Posterior cingulate gyrus (tissue), 11 donors: ENCODE measurements at regions not wholly inside any gene's neighbourhood (a gene's known extent, or its start where the extent isn't known, plus 50 kb on each side); places are given as distances from the start of the nearest gene placed in this dataset.
"Not testable (repeated sequence)": the region's sequence is repeated elsewhere in the genome, so short reads cannot be mapped to it uniquely, and the experiment has no call there.

Source experiments
- DNase-seq, 10 donors: peaks; one replicate each; pipeline versions ENCODE4 v3.0.0 to v3.0.0-alpha.2; 2020 to 2021; ENCODE audit warnings: mixed read lengths in 3 of 10
- intact Hi-C: fragments of 100-400 bp; cut with DNase I; formaldehyde crosslinking; loops from one replicate; pipeline ENCODE4 v1.15.1; 2023

DNA sequence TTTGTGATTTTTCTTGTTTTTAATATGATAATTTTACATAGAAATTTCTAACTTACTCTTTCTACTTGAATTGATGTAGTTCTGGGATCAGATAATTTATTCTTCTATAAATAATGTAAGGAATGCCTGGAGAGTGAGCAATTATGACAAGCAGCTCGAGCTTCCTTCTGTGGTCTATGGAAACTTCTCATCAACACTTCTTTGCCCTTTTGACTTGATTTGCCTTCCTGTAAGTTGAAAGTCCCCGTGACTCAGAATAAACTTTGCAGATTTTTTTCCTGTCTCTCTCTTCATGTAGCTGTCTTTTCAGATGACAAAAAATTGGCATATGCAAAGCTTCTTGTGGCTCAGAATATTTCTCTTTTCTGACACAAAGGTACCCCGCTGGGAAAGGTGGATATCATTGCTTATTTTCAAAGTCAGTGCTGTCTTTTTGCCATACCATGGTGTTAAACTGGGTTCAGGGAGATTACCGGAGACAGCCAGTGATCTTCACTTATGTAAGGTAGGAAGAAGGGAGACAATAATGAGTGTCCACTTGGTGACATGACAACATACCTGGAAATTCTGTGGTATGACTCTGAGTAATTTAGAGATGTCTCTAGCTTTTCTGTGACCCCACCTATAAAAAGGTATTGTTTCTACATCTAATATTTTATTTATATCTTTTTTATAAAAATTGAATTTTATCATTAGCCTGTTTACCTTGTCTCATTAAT is 278.6 kb upstream of the GNPDA2 start:
- intact Hi-C loops: no loop called here
- no peak for DNase-seq

DNA sequence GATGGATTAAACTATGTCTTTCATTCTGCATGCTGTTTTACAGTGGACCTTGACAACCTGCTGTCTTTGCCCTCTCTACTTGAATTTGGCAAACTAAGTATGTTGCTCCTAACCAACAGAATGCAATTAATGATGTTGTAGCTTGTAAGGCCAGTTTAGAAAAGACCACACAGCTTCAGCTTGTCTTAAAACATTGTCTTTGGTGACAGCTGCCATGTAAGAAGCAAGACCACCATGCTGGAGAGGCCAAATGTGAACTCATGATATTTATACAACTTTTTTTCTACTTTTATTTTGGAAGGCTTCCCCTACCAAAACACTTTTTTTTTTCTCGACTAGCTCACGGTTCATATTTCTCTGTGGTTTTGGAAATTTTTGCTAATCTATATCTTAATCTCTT is 278.0 kb upstream of the GNPDA2 start:
- no peak for DNase-seq
- intact Hi-C loops: no loop called here

DNA sequence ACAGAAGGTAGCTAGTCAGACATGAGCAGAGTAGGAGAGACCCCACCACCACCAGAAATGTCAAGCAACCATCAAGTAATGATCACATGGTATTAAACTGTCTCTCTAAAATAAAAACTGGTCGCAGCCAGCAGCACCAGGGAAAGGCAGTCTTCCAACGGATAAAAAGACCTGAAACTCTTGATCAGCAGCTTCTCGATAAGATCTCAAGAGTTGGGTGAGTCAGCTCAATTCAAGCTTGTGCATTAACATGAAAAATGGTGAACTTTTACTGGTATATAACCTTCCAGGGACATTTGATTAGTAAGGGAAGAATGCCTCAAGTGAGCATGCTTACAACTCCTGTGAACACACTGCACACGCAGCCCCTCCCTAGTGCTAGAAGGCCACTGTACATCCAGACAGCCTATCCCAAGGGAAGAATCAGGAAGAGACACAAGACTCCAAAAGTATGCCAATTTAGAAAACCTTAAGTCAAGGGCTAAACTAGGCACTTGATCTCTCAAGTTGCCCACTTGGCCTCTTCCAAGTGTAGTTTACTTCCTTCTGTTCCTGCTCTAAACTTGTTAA is 270.0 kb upstream of the GNPDA2 start:
- intact Hi-C loops: no loop called here
- no peak for DNase-seq

DNA sequence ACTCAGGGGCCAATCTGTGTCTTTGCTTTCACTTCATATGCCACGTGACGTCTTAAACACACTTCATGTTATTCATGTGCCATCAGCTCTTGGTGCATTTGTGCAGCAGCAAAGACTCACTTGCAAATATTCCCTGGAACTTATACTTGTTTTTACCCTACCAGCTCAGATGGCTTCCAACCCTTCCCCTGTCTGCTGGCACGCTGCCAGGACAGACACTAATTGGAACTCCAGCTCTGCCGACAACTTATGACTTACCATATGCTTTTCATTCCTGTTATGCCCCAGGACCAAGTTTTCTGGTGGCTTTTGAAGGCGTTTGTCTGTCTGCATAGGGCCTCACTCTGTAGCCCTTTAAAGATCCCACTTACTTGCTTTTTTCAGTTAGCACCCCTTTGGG is 261.7 kb upstream of the GNPDA2 start:
- intact Hi-C loops: no loop called here
- no peak for DNase-seq

DNA sequence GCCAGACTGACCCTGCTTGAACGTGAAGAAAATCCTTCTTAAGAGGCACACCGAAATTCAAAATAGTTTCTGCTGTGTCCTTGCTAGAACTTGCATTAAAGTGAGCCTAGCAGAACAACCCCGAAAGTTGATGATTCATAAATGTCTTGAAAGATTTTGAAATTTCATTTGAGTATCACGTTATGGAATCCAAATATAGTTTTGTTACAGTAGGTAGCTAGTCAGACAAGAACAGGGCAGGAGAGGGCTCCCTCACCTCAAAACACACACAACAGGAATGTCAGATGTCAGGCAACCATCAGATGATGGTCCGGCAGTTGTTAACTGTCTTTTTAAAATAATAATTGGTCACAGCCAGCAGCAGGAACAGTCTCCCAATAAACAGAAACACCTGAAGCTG is 259.6 kb upstream of the GNPDA2 start:
- intact Hi-C loops: no loop called here
- no peak for DNase-seq

DNA sequence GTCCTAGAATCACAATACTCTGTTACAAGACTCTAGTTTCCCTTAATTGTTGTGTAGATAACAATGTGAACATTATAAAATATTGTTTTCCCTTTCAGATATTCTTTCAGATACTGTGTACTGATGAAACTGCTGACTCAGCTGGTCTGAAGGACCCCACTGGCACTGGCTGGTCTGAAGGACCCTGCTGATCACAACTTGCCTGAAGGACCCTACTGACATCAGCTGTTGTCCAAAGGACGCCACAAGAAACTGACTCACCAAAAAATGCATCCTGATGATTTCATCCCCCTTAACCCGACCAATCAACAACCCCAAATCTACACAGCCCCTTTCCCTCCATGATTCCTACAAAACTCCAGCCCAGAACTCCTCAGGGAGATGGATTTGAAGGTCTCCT is 258.8 kb upstream of the GNPDA2 start:
- no peak for DNase-seq
- intact Hi-C loops: no loop called here

DNA sequence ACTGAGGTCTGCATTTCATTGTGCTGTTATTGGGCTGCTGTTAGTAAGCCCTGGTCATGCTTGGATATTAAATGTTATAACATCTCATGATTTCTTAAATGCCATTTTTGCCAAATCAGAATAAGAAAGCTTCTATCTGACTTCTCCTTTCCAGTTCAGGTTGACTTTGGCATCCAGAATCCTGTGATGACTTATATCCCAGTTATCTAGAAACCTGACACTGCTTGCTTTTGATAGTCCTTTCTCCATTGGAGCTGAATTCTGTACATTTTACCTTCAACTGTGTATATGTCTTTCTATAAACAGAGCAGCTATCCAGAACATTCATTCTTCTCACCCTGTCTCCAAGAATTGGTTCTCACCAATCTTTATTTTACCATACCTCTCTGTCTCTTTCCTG is 257.7 kb upstream of the GNPDA2 start:
- intact Hi-C loops: no loop called here
- DNase-seq: no peak

DNA sequence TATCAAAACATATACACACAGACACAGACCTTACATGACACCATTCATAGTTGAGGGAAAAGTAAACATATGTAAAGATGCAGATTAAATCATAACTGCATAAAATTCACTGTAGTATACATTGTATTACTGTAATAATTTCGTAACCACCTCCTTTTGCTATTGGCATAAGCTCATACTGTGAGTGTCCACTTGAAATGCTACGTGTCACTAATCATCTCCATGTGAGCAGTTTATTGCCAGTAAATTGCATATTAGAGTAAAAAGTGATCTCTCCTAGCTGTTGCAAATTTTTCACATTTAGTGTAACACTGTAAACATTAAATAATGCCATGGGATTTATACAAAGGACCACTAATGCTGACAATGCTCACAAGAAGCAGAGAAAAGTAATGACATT is 256.7 kb upstream of the GNPDA2 start:
- no peak for DNase-seq
- intact Hi-C loops: no loop called here

DNA sequence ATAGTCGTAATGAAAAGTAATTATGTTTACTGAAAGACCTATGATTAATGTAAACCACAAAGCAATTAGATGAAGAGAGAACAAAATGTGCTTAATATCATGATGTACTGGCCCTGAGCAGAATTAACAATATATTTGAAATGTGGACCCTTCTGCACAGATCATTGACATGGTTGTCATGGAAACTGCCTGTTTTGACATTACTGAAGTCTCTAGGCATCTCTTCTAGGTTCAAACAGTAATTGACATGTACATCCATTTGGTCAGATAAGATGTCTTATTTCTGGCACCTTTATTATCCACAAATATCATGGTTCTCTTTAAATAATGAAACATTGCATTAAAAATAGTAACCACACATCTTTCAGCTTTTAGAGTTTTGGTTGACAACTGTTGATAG is 251.7 kb upstream of the GNPDA2 start:
- intact Hi-C loops: no loop called here
- no peak for DNase-seq

DNA sequence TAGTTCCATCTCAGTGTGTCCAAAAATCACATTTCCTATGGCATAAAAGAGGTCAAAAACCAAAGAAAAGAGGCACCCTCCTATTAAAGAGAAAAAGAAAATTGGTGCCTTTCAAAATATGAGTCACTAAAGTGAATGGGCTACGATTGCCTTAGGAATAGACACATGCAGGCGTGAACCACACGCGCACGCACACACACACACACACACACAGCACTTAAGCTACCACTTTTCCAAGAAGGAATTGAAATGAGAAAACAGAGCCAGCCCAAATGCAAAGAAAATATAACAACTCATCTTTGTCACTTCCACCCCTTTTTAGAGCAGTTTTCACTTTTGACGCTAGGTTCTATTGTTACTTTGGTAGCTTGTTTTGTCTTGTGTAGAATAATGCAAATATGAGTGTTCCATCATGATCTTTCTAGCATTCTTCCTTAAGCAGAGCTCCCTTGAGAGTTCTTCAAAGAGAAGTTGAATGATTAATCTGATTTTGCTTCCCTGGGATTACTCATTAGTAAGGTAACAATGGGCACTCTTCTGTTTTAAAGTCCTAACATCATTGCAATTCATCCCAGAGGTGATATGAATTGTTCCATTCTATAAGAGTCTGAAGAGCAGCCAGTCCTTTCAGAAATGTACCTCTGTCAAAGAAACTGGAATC is 239.2 kb upstream of the GNPDA2 start:
- no peak for DNase-seq
- intact Hi-C loops: no loop called here

DNA sequence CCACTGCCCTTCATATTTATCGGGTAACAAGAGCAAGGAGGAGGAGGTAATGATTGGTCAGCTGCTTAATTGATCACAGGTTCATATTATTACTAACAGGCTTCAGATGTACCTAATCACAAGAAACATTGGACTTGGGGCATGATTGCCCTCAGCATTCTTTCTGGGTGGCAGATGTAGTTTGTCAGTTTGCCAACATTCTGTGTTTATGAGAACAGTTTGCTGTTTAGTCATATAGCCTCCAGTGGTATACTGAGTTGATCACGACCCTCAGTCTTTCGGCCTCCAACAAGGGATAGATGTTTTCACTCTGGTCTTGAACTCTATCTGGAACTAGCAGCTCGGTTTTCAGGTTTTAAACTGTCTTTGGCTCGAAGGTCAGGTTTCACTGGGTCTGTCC is 237.7 kb upstream of the GNPDA2 start:
- DNase-seq, intact Hi-C loops: not testable (repeated sequence)

DNA sequence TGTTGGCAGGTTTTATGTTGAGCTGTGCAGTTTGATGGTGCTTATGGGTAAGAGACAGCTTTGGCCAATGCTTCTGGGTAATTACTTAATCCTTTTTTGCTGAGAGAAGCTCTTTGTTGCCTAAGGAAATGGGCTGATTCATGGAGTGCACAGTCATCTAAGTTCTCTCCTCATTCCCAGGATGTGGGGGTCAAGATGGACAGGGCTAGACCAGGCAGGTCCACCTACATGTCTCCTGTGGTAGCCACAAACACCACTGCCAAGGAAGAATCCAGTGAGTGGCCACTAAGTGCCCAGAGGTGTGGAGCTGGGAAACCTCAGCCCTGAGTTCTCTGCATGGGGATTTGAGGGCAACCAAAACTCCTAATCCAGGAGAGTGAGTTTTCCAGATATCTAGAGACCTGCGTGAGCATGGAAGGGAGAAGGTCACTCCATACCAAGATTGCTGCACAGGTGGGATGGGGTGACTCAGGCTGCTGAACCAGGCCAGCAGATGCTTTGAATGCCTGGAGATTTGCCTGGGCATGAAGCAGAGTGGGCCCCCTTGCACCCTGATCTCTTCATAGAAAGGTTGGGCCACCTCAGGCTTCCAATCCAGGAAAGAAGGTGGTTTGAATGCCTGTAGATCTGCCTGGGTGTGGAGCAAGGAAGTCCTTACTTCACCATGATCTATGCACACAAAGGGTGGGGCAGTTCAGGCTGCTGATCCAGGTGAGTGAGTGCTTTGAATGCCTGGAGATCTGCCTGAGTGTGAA is 234.8 kb upstream of the GNPDA2 start:
- DNase-seq: peak in 1 of 10 donors; percentile 24
- intact Hi-C loops: no loop called here

DNA sequence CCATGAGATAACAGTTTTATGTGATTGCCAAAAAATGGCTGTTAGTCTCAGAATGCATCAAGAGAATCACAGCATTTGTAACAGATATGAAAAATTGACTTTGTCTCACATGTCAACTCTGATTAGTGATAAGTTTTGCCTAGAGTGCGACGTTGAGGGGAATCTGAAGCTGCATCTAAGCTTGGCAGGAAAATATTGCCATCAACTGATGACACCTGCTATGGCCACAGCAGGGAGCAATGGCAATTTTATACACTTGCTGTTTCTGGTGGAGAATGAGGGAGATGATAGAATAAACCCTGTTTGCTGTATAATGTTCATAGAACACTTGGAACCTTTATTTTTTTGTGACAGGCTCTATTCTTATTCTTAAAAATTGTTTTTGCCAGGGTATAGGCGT is 205.4 kb upstream of the GNPDA2 start:
- no peak for DNase-seq
- intact Hi-C loops: no loop called here

DNA sequence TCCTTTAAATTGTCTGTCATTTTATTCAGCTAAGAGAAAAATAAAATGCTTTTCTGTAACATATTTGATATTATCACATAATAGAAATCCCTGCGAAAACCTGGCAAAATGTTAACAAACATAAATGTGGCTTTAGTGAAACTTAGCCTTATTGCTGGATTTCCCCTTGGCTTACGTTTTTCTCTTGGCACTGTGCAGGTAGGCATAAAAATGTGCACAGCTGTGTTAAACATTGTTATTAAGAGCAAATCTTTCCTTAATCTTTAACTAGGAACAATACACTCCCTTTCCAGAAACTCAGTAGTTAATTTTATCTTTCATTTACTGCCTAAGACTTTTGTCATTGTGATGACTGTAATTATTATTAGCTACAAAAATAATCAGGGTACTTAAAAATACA is 202.4 kb upstream of the GNPDA2 start:
- DNase-seq: no peak
- intact Hi-C loops: no loop called here

DNA sequence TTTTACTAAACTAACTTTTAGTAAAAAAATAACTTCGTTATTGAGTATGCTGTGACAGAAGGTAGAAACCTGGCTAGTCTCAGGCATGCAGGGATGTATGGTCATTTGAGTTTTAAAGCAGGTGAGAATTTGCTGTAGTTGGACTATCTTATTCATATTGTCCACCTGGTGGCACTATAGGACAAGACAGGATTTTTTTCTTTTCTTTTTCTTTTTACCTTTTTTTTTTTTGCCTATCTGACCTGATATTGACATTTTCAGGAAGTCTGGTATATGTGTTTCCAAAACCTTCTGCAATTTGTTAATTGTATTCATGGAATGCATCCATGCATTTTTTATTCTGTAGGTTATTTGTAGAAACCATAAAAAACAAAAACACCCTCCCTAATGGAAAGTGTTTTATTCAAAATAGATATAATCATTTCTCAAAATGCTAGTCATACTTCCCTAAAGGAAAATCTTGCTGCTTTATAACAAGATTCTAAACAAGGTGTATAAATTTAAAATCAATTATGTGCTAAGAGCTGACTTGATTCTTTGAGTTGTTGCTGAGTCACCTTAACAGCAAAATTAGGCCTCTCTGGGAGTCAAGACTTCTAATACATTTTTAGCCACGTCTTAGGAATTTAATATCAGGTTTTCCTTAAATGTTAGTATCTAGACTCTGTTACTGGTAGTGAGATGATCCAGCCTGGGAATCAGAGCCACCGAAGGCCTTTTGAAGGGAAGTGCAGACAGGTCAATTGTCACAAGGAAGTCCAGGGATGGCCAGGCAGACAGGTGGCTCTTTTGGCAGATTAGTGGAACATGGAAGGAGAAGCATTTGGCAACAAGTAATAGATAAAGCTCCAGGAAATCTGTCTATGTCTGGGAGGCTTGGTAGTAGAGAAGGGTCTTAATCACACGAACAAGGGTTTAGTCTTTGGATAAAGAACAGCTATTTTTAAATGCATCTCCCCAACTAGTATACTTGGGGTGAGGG is 201.3 kb upstream of the GNPDA2 start:
- DNase-seq: no peak
- intact Hi-C loops: loop anchor here (2.0 kb wide), 1 partner anchor 515 kb away; no protein-coding TSS in a partner anchor

DNA sequence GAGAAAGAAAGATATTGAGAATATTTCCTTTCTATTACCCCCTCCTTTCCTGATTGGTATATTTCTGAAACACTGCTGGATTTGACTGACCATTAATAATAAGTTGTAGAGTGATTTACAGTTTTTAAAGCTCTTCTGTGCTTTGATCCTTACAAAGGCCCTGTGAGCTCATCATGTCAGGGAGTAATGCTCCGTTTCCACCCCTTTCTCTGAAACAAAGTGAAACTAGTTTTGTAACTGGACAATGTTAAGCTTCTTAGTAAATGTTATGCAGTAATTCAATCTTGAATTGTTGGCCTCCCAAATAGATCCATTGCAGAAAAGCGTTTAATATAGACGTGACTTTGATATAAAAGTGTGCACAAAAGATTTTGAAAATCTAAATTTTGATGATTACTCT is 190.1 kb upstream of the GNPDA2 start:
- intact Hi-C loops: no loop called here
- no peak for DNase-seq

DNA sequence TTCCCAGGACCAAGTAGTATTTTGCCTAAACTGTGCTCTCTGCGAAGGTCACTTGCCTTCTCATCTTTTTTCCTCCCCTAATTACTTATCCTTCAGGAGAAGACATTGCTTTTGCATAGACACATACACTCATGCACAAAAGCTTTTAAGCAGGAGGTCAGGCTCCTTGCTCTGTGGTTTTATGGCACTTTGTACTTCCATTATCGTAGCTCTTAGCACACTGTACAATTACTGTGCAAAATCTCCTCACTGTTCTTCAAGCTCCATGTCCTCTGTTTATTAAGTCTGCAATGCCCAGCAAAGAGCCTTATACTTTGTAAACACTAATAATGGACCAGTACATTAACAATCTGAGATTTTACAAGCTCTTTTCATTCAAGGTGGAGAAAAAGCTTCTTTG is 188.4 kb upstream of the GNPDA2 start:
- intact Hi-C loops: no loop called here
- DNase-seq: no peak

DNA sequence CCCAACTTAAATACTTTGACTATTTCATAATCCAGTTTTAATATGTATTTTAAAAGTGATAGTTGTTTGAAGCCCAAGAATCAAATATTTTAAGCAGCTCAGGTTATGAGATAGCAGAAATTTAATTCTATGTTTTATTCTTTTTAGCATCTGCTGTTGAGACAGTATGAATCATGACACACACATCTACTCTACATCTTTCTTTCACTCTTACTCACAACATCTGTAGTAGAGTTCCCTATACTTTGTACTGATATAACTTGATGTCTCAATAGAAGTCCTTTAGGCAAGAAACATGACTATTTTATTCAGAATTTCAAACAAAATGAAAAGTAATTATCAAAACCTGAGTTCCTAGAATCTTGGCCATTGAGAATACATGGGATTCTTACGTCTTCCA is 187.9 kb upstream of the GNPDA2 start:
- no peak for DNase-seq
- intact Hi-C loops: no loop called here

DNA sequence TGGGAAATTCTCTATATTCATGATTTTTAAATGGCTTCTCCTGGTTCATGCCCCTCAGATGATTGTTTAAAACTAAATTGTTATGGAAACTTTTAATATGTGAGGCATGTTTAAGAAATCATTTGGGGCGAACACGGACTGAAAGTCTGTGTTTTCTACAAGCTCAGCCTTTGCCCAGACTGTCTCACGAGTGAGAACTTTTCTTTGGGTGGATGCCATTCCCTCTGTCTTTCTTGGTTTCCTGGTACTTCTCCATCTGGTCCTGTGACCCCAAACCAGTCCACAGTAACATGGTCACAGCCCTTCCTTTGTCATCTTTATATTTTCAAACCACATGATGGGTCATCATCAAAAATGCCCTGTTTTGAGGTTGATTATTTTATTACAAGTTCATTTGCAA is 186.6 kb upstream of the GNPDA2 start:
- no peak for DNase-seq

DNA sequence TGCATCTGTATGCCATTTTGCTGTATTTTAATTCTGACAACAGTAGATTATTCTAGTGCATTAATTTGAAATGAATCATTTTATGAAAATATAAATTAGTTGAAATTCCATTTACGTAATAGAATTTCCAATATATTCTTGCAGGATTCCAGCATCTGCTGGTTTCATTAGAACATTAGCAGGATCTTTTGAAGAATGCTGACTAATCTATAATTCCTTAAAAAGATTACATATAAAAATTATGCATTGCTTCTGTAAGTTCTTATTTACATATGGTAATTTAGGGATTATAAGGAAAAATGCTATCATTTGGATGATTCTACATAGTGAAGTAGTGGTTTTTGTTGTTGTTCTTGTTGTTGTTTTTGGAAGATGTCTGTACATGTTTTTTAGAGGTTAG is 182.2 kb upstream of the GNPDA2 start:
- intact Hi-C loops: no loop called here
- no peak for DNase-seq

More for the DNA sequence above, 186.6 kb upstream of the GNPDA2 start:
- intact Hi-C loops: no loop called here
